Effector CD4-positive, alpha-beta T cell (primary cell): ENCODE measurements at regions not wholly inside any gene's neighbourhood (a gene's known extent, or its start where the extent isn't known, plus 50 kb on each side); places are given as distances from the start of the nearest gene placed in this dataset.
"Not testable (repeated sequence)": the region's sequence is repeated elsewhere in the genome, so short reads cannot be mapped to it uniquely, and the experiment has no call there.

Source experiments
- DNase-seq: peaks from one replicate; pipeline ENCODE4 v3.0.0-alpha.2; 2020

DNA sequence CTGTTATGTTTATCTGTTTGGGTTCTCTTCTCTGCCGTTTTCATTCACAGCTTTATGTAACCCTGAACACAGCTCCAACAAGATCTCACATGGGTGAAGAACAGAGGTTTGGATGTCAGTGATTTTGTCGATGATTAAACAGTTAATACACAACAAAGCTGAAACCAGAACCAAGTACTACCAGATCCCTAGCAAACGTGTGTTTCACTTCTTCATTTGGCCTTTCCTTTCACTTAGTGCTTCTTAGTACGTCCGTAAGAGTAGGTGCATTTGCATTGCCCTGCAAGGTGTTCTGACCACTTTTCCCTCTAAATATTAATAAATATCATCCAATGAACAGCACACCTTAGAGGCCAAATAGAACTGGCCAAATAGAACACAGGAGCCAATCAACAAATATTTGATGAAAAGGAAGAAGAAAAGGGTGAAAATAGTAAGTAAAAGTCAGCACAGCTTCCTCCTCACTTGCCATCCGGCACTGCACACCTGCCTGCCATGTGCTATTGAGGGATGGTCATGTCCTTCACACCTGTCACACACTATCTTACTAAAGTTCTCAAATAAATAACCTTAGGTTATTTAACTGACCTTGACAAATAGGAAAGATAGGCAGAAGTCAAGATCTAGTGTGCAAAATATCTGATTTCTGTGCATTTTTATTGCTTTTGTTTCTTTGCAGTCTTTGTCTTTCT, 252.6 kb upstream of the ANKRD30A start:
- no peak for DNase-seq

- DNase-seq = no peak
These were observed 284.6 kb upstream of the ANKRD30A start for GRCh38 chr10:36840788-36841187.

DNA sequence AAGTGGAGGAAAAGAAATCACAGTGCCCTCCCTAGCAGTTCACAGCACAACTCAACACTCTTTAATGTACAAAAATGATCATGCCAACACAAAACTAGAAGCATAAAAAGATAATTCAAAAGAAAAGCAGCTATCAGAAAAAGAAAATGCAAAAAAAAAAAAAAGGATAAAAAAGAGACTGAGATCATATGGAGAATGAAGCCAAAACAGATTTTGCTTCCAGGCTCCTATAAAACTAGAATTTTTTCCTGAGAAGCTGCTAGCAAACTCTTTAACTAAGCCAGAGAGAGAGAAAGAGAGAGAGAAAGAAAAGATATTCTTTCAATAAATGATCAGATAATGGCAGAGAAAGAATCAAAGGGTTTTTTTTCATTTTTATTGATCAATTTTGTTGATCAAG, 288.0 kb upstream of the ANKRD30A start:
- DNase-seq = no peak

DNA sequence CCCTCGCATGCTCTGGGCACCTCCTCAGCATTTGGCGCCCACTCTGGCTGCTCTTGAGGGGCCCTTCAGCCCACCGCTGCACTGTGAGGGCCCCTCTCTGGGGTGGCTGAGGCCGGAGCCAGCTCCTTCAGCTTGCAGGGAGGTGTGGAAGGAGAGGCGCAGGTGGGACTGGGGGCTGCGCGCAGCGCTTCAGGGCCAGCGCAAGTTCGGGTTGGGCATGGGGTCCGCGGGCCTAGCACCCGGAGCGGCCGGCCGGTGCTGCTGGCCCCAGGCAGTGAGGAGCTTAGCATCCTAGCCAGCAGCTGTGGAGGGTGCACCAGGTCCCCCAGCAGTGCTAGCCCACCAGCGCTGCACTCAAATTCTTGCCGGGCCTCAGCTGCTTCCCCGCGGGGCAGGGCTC, 305.6 kb upstream of the ANKRD30A start:
- DNase-seq = no peak

DNA sequence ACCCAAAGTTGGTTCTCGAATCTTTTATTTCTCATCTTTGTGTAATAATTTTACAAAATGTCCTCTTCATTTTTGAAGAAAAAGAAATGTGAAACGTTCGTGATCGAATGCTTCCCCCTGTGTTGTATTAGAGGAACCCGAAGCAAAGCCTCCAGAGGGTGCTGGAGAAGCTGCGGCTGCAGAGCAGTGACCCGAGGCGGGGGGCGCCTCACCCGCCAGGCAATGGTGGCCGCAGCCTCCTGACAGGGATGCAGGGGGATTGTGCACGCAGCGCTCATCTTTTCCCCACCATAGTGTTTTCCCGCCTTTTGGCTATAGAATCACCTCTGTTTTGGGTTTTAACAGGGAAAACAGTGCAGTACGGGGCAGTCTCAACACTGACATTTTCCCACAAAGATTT, 307.5 kb upstream of the ANKRD30A start:
- no peak for DNase-seq

- no peak for DNase-seq
These were observed 316.6 kb upstream of the ANKRD30A start for GRCh38 chr10:36808625-36809362.

DNA sequence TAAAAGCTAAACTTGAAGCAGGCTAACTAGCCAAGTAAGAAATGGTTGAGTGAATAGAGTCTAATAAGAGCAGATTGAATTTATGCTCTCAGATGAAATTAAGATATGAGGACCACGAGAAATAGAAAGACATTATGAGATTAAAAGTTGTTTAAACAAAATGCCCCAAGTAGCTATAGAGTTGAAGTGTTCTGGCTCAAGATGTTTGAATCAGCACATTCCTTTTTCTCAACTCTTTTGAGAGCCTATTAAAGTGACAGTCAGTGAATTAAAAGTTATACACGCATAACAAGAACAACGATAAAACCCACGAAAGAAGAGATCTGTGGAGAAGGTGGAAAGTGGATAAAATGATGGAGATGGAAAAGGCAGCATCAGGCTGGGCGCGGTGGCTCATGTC, 322.2 kb upstream of the ANKRD30A start:
- DNase-seq = no peak

DNA sequence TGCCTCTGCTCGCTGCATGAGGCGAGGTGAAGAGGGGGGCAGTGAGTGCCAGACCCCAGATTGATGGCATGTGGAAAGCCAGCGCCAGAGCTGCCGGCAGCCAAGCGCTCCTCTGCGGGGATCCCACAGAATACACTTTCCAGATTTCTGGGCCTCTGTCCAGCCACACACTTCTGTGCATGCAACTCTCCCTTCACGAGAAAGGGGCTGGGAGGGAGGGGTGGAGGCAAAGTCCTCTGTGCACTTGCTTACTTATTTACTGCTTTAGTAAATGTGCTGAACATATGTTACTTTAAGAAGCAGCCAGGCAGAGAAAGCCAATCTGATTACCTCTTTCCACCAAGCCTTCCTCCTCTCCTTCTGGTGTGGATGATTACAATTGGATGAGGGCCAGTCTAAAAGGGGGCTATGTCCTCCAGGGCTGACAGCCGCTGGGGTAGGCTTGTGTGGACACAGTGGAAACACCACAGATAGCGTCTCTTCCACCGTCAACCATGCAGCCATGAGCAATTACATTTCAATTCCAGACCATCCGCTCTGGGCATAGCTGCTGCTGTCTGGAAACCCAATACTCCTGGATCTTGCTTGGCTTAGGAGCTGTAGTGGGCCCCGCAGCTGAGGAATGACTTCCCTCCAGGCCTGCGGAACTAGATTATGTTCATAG, 322.8 kb upstream of the ANKRD30A start:
- DNase-seq = no peak

GRCh38 chr10:36801660-36802059, 323.7 kb upstream of the ANKRD30A start:
- DNase-seq = no peak

DNA sequence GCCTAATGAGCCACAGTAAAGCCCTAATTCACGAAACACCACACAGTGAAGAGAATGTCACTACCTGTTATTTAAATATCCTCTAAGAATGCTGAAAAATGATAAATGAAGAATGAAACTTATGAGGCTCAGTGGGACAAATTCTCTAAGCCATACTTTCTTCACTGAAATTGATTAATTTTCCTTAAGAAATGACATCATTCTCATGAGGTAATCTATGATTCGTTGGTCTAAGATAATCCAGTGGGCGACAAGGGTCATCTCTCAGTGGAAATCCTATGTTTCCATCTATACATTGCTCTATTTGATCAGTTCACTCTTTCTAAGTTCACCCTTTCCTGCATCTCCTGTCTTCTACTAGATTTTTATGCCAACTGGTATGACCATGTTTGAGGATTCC, 330.4 kb upstream of the ANKRD30A start:
- DNase-seq = no peak

- no peak for DNase-seq
These were observed 335.4 kb upstream of the ANKRD30A start for GRCh38 chr10:36789974-36790373.

DNA sequence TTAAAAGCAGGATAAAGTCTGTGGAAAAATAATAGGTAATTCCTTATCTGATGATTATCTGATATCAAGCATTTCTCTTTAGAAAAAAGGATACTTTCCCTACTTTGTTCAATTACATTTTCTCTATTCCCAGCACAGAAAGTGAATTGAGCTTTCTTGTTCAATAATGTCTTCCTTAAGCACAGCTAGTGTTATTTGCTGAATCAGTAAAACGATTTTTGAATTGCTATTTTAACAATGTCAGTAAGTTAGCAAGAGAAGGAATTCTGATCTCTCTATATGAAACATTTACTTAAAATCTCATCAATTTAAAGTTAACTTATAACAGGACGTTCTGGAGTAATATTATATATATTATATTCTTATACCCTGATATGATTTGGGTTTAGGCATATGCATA, 337.2 kb upstream of the ANKRD30A start:
- no peak for DNase-seq

GRCh38 chr10:36783400-36783799, 342.0 kb upstream of the ANKRD30A start:
- no peak for DNase-seq

GRCh38 chr10:36781570-36781969, 343.8 kb upstream of the ANKRD30A start:
- no peak for DNase-seq

DNA sequence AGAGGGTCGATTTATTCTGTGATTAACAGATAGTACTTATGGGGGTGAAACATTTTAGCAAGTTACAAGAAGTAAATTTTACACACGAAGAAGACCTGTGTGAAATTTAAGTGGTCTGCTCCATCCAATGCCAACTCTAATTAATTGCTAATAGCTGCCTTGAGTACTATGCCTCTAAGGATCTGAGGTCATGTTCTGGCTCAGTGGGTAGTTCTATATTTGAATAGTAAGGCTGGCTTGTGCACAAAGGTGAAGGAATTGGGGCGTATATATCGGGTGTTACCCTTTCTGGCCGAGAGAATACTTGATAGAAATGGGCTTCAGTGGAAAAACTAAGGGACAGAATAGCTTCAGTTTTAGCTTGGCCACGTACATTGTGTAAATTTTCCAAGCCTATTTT, 345.2 kb upstream of the ANKRD30A start:
- DNase-seq = no peak

DNA sequence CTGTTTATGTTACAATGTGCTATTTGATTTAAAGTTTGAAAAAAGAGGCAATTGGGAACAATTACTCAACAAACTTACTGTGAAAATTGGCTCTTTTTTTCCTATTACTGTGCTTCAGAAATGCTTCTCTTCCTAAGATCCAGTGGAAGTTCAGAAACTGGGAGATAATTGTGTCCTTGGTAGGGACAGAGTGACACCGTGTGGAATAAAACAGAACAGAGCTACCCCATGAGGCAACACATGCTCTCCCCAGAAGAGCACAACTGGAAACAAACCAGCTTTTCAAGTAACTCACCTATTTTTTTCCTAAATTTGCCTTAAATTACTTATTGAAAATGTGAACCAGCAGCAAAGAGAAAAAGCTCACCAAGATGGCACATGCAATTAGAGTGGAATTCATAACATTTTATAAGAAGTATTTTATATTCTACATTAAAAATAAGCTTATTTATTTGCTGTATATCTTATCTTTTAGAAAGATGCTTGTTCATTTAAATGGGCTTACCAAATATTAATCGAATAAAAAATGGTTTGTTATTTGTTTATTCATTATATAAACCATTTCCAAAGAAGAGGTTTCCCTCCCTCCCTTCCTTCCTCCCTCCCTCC, 346.1 kb upstream of the ANKRD30A start:
- no peak for DNase-seq

DNA sequence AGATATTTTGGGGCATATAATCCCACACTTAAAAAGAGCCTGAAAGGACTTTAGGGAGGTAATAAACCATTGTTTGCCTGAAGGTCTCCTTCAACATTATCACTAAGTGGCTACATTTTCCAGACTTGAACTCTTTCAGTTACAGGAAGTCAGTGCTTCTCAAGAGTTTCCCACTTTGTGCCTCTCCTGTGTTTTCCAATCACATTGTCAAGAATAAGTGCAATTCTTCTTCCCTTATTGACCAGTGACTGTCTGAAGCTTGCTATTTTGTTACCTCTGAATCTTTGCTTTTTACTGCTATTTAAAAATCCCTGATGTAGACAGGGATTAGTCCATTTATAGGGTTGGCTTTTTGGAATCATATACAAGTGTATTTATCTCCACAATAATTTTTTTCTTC, 346.7 kb upstream of the ANKRD30A start:
- no peak for DNase-seq

DNA sequence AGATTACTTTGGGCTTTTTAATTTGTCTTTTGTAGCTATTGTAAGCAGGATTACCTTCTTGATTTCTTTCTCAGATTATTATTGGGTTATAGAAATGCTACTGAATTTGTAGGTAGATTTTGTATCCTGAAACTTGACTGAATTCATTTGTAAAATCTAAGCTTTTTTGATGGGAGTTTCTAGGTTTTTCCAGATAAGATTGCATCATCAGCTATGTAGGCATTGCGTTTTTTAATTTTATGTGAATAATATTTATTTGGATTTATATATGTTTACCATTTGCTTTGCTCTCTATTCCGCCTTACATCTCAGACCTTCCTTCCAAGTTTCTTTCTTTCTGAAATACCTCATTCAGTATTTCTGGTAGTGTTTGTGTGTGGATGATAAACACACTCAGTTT, 351.7 kb upstream of the ANKRD30A start:
- DNase-seq = no peak

GRCh38 chr10:36771725-36772124, 353.7 kb upstream of the ANKRD30A start:
- DNase-seq = no peak

- not testable (repeated sequence) for DNase-seq
These were observed 355.7 kb upstream of the ANKRD30A start for GRCh38 chr10:36769741-36770140.

GRCh38 chr10:36766940-36767339, 358.5 kb upstream of the ANKRD30A start:
- no peak for DNase-seq

- no peak for DNase-seq
These were observed 359.0 kb upstream of the ANKRD30A start for GRCh38 chr10:36766415-36766810.

GRCh38 chr10:36765782-36766414, 359.5 kb upstream of the ANKRD30A start:
- no peak for DNase-seq
